Epidermal melanocyte (primary cell): ENCODE measurements at regions not wholly inside any gene's neighbourhood (a gene's known extent, or its start where the extent isn't known, plus 50 kb on each side); places are given as distances from the start of the nearest gene placed in this dataset.
A peak's percentile ranks its signal among the peaks of the same experiment; 100 is the strongest.
"Not testable (repeated sequence)": the region's sequence is repeated elsewhere in the genome, so short reads cannot be mapped to it uniquely, and the experiment has no call there.

Experiments used
- DNase-seq: peaks from one replicate; pipeline ENCODE4 v3.0.0; 2011; ENCODE audit warnings: low spot score; ENCODE audit not compliant: insufficient read length

- DNase-seq: no peak
Observed at GRCh38 chr1:70671006-70671405, 259.9 kb downstream of the CTH start.

GRCh38 chr1:70672442-70672888 is 261.4 kb downstream of the CTH start:
- DNase-seq: no peak

- no peak for DNase-seq
Observed at GRCh38 chr1:70674941-70675685, 264.0 kb downstream of the CTH start.

GRCh38 chr1:70675737-70676156 is 264.7 kb downstream of the CTH start:
- DNase-seq: no peak

GRCh38 chr1:70685300-70686286 is 274.5 kb downstream of the CTH start:
- DNase-seq: peak; percentile 54

- DNase-seq: no peak
Observed at GRCh38 chr1:70688580-70688979, 277.5 kb downstream of the CTH start.

- no peak for DNase-seq
Observed at GRCh38 chr1:70706381-70707037, 295.4 kb downstream of the CTH start.

- no peak for DNase-seq
Observed at GRCh38 chr1:70707214-70707613, 296.1 kb downstream of the CTH start.

GRCh38 chr1:70714149-70714548 is 303.1 kb downstream of the CTH start:
- DNase-seq: no peak

GRCh38 chr1:70717211-70717610 is 306.1 kb downstream of the CTH start:
- no peak for DNase-seq

- no peak for DNase-seq
Observed at GRCh38 chr1:70717656-70718055, 306.6 kb downstream of the CTH start.

GRCh38 chr1:70718086-70718630 is 307.1 kb downstream of the CTH start:
- no peak for DNase-seq

- no peak for DNase-seq
Observed at GRCh38 chr1:70719154-70719553, 308.1 kb downstream of the CTH start.

GRCh38 chr1:70720109-70720508 is 309.0 kb downstream of the CTH start:
- no peak for DNase-seq

GRCh38 chr1:70720521-70720920 is 309.5 kb downstream of the CTH start:
- DNase-seq: no peak

GRCh38 chr1:70727886-70728489 is 316.9 kb downstream of the CTH start:
- no peak for DNase-seq

GRCh38 chr1:70736518-70736917 is 311.1 kb downstream of the PTGER3 start:
- DNase-seq: not testable (repeated sequence)

- no peak for DNase-seq
Observed at GRCh38 chr1:70737125-70737524, 310.5 kb downstream of the PTGER3 start.

GRCh38 chr1:70738624-70739023 is 309.0 kb downstream of the PTGER3 start:
- DNase-seq: no peak

- DNase-seq: no peak
Observed at GRCh38 chr1:70745199-70745598, 302.4 kb downstream of the PTGER3 start.

GRCh38 chr1:70746062-70746461 is 301.6 kb downstream of the PTGER3 start:
- not testable (repeated sequence) for DNase-seq
